Osteocyte (in vitro differentiated cells): ENCODE measurements at regions not wholly inside any gene's neighbourhood (a gene's known extent, or its start where the extent isn't known, plus 50 kb on each side); places are given as distances from the start of the nearest gene placed in this dataset.

Experiments
- DNase-seq: peaks from one replicate; pipeline ENCODE4 v3.0.0; 2021; ENCODE audit warnings: mixed read lengths; ENCODE audit not compliant: unreplicated experiment; ENCODE audit errors: extremely low spot score
- H3K27ac Mint-ChIP-seq: one replicate; pipeline ENCODE4 v1.8.0; 2021; ENCODE audit warnings: mild to moderate bottlenecking, mixed read lengths; ENCODE audit not compliant: unreplicated experiment
- H3K27me3 Mint-ChIP-seq: one replicate; pipeline ENCODE4 v1.8.0; 2021; ENCODE audit warnings: mixed read lengths; ENCODE audit not compliant: unreplicated experiment
- H3K36me3 Mint-ChIP-seq: one replicate; pipeline ENCODE4 v1.8.0; 2021; ENCODE audit warnings: mixed read lengths; ENCODE audit not compliant: unreplicated experiment
- H3K4me1 Mint-ChIP-seq: one replicate; pipeline ENCODE4 v1.8.0; 2021; ENCODE audit warnings: mixed read lengths; ENCODE audit not compliant: unreplicated experiment
- H3K4me3 Mint-ChIP-seq: one replicate; pipeline ENCODE4 v1.8.0; 2021; ENCODE audit warnings: mild to moderate bottlenecking, moderate library complexity, mixed read lengths; ENCODE audit not compliant: unreplicated experiment
- H3K9me3 Mint-ChIP-seq: one replicate; pipeline ENCODE4 v1.8.0; 2021; ENCODE audit warnings: mixed read lengths; ENCODE audit not compliant: unreplicated experiment
- CTCF ChIP-seq: fragments of 200-600 bp; sonication (generic); IDR thresholded peaks from 2 replicates; pipeline ENCODE4 v1.5.0; 2021; ENCODE audit warnings: antibody characterized with exemption, mild to moderate bottlenecking, moderate library complexity

DNA sequence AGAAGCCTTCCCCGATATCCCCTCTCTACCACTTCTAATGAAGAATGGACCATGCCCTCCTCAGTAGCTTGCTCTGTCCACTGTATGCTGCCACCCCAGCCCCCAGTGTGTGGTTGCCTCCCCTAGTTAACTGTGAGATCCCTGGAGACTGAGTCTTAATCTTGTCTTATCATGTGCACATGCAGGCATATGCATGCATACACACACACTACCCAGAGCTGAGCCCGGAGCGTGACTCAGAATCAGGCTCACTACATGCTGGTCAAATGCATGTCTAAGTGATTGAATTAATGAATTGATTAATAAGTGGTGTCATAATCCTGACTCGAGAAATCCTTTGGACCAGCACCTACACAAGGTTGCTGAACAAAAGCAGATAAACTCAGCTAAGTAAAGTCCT lies 99.4 kb downstream of the CCT6B start:
- H3K27ac Mint-ChIP-seq = no peak overlapping the region
- H3K4me3 Mint-ChIP-seq = no peak overlapping the region
- no peak for TF ChIP-seq CTCF
- H3K27me3 Mint-ChIP-seq = no peaks in the 10 kb centered on the region
- no peak for DNase-seq
- no peaks in the 10 kb centered on the region for H3K9me3 Mint-ChIP-seq
- no peaks in the 10 kb centered on the region for H3K36me3 Mint-ChIP-seq
- no peaks in the 10 kb centered on the region for H3K4me1 Mint-ChIP-seq

GRCh38 chr17:34859652-34860051 lies 101.6 kb downstream of the CCT6B start:
- Mint-ChIP-seq H3K4me1 (no peaks in the 10 kb centered on the region), H3K36me3 (no peaks in the 10 kb centered on the region), H3K27me3 (no peaks in the 10 kb centered on the region), H3K9me3 (no peaks in the 10 kb centered on the region), H3K27ac (no peak overlapping the region), H3K4me3 (no peak overlapping the region)
- no peak for DNase-seq
- TF ChIP-seq CTCF = no peak

- Mint-ChIP-seq H3K27ac (no peak overlapping the region), H3K36me3 (no peaks in the 10 kb centered on the region), H3K27me3 (no peaks in the 10 kb centered on the region), H3K4me3 (no peak overlapping the region), H3K9me3 (no peaks in the 10 kb centered on the region), H3K4me1 (no peaks in the 10 kb centered on the region)
- DNase-seq = no peak
- no peak for TF ChIP-seq CTCF
These were observed 102.4 kb downstream of the CCT6B start for GRCh38 chr17:34858591-34859565.

DNA sequence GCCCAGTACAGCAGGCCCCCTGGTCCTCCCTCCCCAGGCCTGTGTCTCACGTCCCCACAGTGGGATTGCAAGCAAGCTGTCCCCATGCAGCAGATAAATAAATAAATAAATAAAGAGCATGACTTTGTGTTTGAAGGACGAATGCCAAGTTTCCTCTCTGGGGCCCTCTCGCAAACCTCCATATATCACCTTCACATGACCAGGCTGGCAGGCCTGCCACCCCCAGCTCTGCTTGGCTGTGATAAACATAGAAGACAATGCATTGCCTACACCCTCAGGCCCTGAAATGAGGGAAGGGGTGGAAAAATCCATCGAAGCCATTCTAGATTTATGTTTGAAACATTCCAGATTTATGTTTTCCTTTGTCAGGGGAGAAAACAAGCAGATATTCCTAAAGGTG lies 107.3 kb downstream of the CCT6B start:
- Mint-ChIP-seq H3K4me1 (no peaks in the 10 kb centered on the region), H3K4me3 (no peak overlapping the region), H3K27me3 (no peaks in the 10 kb centered on the region), H3K27ac (no peak overlapping the region), H3K36me3 (no peaks in the 10 kb centered on the region), H3K9me3 (no peaks in the 10 kb centered on the region)
- TF ChIP-seq CTCF = no peak
- no peak for DNase-seq

- Mint-ChIP-seq H3K27ac (no peak overlapping the region), H3K27me3 (no peaks in the 10 kb centered on the region), H3K4me1 (no peaks in the 10 kb centered on the region), H3K4me3 (no peak overlapping the region), H3K36me3 (no peaks in the 10 kb centered on the region), H3K9me3 (no peaks in the 10 kb centered on the region)
- no peak for TF ChIP-seq CTCF
- no peak for DNase-seq
These were observed 108.6 kb downstream of the CCT6B start for GRCh38 chr17:34852614-34853013.
